NB4 (cell line): ENCODE measurements at regions not wholly inside any gene's neighbourhood (a gene's known extent, or its start where the extent isn't known, plus 50 kb on each side); places are given as distances from the start of the nearest gene placed in this dataset.

Experiments
- DNase-seq: peaks from one replicate; pipeline ENCODE4 v3.0.0; 2010; ENCODE audit warnings: low read depth
- H3K4me3 ChIP-seq: one replicate; pipeline ENCODE4 v1.5.1; 2011; ENCODE audit warnings: mild to moderate bottlenecking, low read depth, low read length, moderate library complexity
- MAX ChIP-seq: IDR thresholded peaks from 2 replicates; pipeline ENCODE4 v1.6.1; 2011; ENCODE audit warnings: low read depth, low read length
- MYC ChIP-seq: IDR thresholded peaks from 2 replicates; pipeline ENCODE4 v1.6.1; 2011; ENCODE audit warnings: low read depth, low read length
- POLR2A ChIP-seq: IDR thresholded peaks from 2 replicates; pipeline ENCODE4 v1.6.1; 2011; ENCODE audit warnings: mild to moderate bottlenecking; ENCODE audit not compliant: insufficient read length; ENCODE audit errors: extremely low read depth
- TF ChIP-seq, protein P1 (sequence below): IDR thresholded peaks from one replicate; pipeline ENCODE4 v1.5.1; 2012; ENCODE audit warnings: low read depth, low read length

DNA sequence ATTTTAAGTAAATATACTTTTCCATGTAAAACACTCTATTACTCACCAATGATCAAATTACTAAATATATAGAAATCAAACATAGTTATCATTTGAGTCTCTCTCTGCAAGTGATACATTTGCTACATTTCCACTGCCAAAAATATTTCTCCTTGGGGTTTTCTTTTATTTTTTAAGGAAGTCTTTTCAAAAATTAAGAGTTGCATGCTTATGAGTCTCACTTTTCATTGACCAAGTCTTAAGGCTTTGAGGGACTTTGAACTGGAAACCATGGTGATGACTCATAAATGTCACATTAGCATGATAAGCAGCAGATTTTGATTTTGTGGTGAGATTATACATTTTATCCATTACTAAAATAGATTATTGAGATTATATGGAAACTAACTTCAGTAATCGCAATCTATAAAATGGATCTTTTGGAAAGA lies 152.9 kb downstream of the FAM124B start:
- no peak for DNase-seq
- no peak overlapping the region for H3K4me3 ChIP-seq
- TF ChIP-seq MYC (no peak), MAX (no peak), POLR2A (no peak)
- TF ChIP-seq, protein P1, sequence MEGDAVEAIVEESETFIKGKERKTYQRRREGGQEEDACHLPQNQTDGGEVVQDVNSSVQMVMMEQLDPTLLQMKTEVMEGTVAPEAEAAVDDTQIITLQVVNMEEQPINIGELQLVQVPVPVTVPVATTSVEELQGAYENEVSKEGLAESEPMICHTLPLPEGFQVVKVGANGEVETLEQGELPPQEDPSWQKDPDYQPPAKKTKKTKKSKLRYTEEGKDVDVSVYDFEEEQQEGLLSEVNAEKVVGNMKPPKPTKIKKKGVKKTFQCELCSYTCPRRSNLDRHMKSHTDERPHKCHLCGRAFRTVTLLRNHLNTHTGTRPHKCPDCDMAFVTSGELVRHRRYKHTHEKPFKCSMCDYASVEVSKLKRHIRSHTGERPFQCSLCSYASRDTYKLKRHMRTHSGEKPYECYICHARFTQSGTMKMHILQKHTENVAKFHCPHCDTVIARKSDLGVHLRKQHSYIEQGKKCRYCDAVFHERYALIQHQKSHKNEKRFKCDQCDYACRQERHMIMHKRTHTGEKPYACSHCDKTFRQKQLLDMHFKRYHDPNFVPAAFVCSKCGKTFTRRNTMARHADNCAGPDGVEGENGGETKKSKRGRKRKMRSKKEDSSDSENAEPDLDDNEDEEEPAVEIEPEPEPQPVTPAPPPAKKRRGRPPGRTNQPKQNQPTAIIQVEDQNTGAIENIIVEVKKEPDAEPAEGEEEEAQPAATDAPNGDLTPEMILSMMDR: no peak

DNA sequence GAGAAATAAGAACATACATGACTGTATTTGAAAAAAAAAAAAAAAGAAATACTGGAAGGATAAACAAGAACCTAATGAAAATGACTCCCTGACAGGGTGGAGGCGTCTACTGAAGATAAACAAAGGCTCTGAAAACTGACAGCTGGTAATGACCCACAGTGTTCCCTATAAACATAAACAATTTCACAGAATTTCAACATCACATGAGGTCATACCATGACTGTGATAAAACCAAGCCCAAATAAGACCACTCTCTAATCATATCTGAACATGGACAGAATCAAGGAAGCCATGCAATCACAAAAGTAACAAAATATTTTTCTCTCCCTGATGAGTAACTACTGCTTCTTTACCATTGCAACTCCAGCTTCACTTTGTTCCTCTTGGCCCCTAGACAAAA lies 159.3 kb downstream of the FAM124B start:
- DNase-seq: no peak
- no peak overlapping the region for H3K4me3 ChIP-seq
- TF ChIP-seq POLR2A: no peak
- TF ChIP-seq, protein P1: no peak
- no peak for TF ChIP-seq MAX
- TF ChIP-seq MYC: no peak

DNA sequence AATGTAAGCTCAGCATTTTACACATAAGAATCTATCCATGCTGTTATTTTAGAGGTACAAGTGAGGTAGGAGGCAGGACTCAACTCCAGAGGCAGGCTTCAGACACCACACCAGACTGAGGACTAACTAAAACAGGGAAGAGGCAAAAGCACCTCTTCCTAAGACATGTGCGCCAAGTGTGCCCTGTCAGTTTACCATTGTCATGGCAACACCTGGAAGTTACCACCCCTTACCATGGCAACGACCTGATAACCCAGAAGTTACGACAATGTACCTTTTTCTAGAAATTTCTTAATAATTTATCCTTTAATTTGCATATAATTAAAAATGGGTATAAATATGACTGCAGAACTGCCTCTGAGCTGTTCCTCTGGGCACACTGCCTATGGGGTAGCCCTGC lies 160.1 kb downstream of the FAM124B start:
- H3K4me3 ChIP-seq: no peak overlapping the region
- no peak for DNase-seq
- TF ChIP-seq MAX (no peak), POLR2A (no peak), MYC (no peak)
- TF ChIP-seq, protein P1: no peak

DNA sequence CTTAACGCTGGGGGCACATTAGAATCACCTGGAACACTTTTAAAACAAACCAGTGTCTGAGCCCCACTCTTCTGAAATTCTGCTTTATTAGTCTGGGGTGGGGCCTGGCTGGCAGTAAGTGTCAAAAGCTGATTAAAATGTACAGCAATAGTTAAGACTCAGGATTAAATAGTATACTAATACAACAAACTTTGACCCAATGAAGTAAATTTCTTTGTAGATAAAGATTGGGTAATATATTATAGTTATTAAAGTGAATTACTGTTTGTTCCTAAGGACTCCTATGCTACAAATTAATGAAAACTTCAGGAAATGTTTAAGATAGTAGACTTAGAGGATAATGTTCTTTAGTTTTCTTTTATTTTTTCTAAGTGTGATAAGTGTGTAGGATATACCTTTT lies 160.9 kb downstream of the FAM124B start:
- TF ChIP-seq MAX (no peak), MYC (no peak), POLR2A (no peak)
- TF ChIP-seq, protein P1: no peak
- no peak overlapping the region for H3K4me3 ChIP-seq
- DNase-seq: no peak

- TF ChIP-seq POLR2A (no peak), MAX (no peak), MYC (no peak)
- TF ChIP-seq, protein P1: no peak
- no peak overlapping the region for H3K4me3 ChIP-seq
- no peak for DNase-seq
These were observed 177.9 kb downstream of the FAM124B start for GRCh38 chr2:224223851-224224555.
